ENCODE measurements at regions not wholly inside any gene's neighbourhood (a gene's known extent, or its start where the extent isn't known, plus 50 kb on each side); places are given as distances from the start of the nearest gene placed in this dataset.

DNA sequence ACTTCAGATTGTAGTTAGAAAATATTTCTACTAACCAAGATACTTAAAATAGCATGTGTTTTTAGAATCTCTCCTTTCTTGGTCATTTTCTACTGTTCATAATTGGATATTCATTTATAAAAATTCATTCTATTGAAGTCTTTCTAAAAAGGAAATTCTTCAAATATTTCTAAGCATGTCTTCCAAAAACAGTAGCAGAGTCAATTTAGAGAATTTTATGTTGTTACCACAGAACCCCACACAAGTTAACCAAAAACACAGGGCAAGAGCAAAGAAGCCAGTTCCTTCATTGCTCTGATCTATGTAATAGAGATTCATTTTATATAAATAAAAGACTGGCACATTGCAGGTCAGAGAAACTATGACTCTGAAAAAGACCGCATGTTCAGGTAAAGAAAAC is 345.1 kb upstream of the PITX2 start:
- DNase-seq: no peak

GRCh38 chr4:110970642-110971041 is 347.8 kb upstream of the PITX2 start:
- no peak for DNase-seq

DNA sequence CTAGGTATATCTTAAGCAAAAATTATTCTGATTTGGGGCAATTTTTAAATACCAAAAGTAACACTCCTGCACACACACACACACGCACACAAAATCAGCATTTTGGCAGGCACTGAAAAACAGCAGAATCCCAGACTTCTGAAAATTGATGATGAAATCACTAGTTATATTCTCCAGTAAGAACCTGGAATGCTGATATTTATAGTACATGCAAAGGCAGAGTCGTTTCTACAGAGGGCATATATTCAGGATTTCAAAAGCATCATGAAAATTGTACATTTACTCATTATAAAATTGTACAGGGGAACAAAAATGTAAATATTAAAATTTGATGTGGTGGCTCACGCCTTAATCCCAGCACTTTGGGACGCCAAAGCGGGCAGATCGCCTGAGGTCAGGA is 352.5 kb upstream of the PITX2 start:
- no peak for DNase-seq

GRCh38 chr4:110977554-110977953 is 354.7 kb upstream of the PITX2 start:
- no peak for DNase-seq

- DNase-seq: no peak
Observed at GRCh38 chr4:110978761-110979160, 355.9 kb upstream of the PITX2 start.

DNA sequence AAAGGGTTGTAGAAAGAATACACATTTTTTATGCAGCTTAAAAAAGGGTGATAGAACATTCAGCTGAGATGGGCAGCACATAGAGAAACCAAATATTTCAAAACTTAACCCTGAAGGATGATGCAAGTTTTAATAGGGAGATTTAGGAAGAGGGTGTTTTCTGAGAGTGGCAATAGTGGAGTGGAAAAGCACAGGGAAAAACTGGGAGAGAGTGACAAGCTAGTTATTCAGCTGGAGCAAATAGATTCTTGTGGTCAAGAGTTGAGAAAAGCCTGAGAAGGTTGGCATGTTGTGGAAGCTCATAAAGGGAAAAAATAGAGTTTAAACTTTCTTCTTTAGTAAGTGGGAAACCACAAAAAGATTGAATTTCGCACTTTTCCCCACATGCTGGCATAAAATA is 359.6 kb upstream of the PITX2 start:
- no peak for DNase-seq

- no peak for DNase-seq
Observed at GRCh38 chr4:110988722-110989121, 365.8 kb upstream of the PITX2 start.

- no peak for DNase-seq
Observed at GRCh38 chr4:110989125-110989524, 366.2 kb upstream of the PITX2 start.

DNA sequence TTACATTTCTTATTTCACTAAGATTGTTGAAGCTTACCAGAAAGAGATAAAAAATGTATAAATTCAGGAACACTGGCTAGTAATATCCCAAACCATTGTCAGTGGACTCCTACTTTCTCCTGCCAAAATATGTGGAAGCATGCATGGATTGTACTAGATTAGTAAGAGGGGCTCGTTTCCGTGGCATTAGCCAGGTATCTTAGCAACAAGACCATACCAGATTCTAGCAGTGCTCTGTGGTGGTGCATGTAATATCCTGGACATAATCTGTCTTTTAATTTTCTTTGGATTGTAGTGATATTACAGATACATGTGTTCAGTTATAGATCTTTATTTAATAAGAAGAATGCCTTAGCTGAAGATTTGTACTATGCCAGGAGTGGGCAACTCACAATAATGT is 371.9 kb upstream of the PITX2 start:
- no peak for DNase-seq

- DNase-seq: no peak
Observed at GRCh38 chr4:110998320-110998719, 375.4 kb upstream of the PITX2 start.

DNA sequence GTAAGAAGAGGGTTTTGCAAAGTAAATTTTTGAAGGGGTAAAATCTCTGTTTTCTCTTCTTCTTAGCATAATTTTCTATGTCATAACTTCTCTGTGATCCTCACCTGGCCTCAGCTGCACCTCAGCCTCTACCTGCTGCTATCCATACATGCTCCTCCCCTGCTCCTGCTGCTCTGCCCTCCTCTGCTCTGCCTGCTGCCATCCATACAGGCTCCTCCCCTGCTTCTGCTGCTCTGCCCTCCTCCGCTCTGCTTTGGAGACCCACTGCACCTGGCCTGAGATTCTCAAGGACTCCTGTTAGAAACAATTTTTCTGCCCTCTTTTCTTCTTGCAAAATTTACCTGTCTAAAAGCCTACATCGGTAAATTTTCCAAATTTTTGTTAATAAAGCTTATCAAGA is 388.6 kb upstream of the PITX2 start:
- no peak for DNase-seq

- DNase-seq: no peak
Observed at GRCh38 chr4:111013846-111014245, 391.0 kb upstream of the PITX2 start.

DNA sequence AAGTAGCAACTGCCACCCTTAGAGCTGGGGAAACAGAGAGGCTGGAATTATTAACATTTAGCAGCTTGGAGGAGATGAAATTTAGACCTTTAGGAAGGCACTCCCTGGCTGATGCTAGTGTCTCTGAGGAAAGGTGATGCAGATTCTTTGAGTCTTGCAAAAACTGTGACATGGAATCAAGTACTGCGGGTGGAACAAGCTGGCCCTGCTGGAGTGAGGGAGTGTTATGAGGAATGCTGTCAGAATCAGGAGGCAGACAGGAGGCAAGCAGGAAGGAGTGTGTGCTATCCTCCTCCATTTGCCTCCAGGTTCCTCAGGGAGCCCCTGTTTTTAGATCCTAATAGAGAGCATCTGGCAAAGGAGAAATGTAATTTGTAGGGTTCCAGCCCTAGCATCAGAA is 391.7 kb upstream of the PITX2 start:
- no peak for DNase-seq

DNA sequence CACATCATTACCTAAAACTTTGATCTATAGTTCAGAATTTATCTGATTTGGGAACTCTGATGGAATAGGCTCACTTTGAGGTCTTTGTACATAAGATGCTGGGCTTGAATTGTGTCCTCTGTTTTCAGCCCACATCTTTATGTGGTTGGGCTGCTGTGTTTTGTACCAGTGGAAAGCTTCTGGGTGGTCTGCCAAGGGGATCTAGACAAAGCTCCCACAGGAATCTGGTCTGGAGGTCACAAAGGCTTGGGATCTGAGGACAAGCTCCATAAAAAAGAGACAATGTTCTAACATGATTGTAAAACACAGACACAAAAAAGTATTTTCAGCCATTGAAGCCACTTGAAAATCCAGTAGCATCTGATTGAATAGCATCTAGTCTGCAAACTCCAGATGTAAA is 393.5 kb upstream of the PITX2 start:
- no peak for DNase-seq

DNA sequence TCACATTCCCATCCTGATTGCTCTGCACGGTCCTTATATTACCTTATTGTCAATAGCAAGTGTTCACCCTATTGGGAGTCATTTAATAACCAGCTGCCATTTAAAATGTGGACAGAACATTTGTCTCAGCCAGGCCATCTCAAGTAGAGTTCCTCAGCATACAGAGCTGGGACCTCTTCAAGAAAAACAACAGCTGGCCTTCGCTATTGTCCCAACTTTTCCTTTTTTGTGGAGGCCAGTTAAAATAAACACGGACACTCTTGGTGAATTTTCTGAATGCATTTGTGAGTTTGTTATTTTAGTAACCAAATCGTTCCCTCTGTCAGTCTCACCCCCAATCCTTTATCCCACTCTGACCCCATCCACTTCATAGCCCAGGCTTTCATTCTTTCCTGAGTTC is 395.3 kb upstream of the PITX2 start:
- DNase-seq: no peak

- no peak for DNase-seq
Observed at GRCh38 chr4:111020476-111020875, 397.6 kb upstream of the PITX2 start.

GRCh38 chr4:111020961-111021360 is 398.1 kb upstream of the PITX2 start:
- DNase-seq: no peak

DNA sequence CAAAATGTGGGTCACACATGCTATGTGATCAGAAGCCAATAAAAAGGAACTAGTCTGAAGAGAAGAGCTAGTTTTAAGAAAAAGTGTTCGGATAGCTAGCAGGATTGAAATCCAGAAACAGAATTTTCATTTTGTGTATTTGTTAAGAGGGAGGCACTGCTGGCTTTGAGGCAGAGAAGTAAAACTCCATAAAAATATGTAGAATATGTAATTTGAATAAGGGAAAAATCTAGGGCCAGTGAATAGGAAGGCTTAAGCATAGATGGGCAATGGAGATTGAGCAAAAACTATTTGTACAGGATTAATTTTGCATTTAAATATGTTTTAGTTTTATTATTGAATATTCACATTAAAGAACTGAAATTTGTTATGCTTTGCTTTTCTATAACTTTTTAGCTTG is 399.9 kb upstream of the PITX2 start:
- no peak for DNase-seq

GRCh38 chr4:111027526-111027925 is 404.6 kb upstream of the PITX2 start:
- no peak for DNase-seq

DNA sequence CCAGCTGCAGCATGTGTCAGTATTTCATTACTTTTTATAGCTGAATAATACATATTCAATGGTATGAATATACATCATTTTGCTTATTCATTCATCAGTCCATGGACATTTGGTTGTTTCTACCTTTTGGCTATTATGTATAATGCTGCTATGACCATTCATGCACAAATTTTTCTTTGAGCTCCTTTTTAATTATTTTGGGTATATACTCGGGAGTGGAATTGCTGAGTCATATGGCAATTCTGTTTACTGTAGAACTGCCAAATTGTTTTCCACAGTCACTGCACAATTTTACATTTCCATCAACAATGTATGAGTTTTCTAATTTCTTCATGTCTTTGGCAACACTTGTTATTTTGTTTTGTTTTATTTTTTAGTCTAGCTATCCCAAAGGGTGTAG is 405.9 kb upstream of the PITX2 start:
- no peak for DNase-seq

GRCh38 chr4:111031001-111031579 is 408.2 kb upstream of the PITX2 start:
- no peak for DNase-seq

- no peak for DNase-seq
Observed at GRCh38 chr4:111031596-111031995, 408.7 kb upstream of the PITX2 start.

- no peak for DNase-seq
Observed at GRCh38 chr4:111037591-111038360, 414.9 kb upstream of the PITX2 start.

DNA sequence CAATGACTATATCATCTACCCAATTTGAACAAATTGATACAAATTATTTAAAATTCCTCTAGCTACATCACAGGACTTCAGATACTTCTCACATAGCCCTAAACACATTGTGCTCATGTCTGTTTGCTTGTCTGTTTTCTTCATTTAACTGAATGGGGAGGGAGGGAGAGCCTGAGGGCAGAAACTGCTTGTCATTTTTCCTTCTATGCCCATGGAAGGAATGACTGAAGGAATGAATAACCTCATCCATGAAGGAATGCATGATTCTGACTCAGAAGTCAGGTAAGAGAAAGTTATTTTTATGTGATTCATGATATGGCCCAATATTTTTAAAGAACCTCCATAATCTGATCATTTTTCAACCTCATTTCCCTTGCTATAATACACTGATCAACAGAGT is 418.0 kb upstream of the PITX2 start:
- DNase-seq: no peak

DNA sequence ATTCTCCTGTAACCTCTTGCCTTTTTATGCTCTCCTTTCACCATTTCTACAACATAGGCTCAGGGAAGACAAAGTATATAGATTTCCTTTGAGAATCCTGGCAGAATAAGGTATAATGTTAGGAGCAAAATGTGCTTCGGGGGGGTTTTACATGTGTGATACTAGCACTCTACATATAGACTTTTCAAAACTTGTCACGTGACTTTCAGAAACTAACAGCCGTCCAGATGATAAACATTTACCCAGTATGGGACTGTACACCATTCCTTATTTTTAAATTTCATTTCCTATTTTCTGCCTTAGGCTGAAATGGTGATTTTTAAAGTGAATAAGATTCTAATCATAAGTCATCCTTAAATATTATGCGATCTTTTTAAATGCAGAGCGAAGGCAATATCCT is 420.4 kb upstream of the PITX2 start:
- DNase-seq: no peak

Measured in NCI-H2029 (cell line).